ENCODE measurements at regions not wholly inside any gene's neighbourhood (a gene's known extent, or its start where the extent isn't known, plus 50 kb on each side); places are given as distances from the start of the nearest gene placed in this dataset.
"Not testable (repeated sequence)": the region's sequence is repeated elsewhere in the genome, so short reads cannot be mapped to it uniquely, and the experiment has no call there.

DNA sequence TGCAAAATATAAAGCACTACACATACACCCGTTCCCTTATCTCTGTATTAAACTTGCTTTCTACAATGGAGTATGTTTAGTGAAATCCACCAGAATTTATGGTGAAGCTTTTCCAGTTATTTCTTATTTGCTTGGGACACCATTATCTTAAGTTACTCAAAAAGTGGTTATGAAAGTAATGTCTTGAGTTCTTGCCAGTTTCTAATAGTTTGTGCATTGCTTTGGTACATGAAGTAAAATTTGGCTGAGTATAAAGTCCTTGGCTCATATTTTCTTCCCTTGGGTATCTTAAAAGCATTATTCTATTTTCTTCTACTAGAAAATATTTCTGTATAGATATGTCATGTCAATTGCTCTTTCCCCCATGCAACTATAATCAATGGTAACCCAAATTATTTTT, 85.2 kb downstream of the POLR1F start:
- no peak for DNase-seq (ENCODE audit: low spot score)

GRCh38 chr7:19621740-19622139, 87.1 kb downstream of the POLR1F start:
- peak; percentile 56 for DNase-seq (ENCODE audit: low spot score)

DNA sequence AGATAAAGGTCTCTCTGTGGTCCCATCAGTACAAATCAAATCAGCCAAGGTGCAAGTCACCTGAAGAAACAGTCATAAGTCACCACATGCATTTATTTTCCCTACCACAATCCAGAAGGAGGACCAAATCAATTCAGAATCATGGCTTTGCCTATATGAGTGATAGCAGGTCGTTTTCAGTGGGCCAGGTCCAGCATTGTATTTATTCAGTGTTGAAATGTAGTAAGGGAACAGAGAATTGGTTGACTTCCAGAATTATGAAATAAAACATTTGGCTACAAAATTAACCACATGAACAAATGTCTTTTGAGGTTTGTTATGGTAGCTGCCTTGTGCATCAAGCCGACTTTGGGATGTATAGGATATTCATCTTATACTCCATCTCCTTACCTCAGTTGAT, 88.4 kb downstream of the POLR1F start:
- no peak for DNase-seq (ENCODE audit: low spot score)

GRCh38 chr7:19619122-19619521, 89.7 kb downstream of the POLR1F start:
- peak; percentile 50 for DNase-seq (ENCODE audit: low spot score)

DNA sequence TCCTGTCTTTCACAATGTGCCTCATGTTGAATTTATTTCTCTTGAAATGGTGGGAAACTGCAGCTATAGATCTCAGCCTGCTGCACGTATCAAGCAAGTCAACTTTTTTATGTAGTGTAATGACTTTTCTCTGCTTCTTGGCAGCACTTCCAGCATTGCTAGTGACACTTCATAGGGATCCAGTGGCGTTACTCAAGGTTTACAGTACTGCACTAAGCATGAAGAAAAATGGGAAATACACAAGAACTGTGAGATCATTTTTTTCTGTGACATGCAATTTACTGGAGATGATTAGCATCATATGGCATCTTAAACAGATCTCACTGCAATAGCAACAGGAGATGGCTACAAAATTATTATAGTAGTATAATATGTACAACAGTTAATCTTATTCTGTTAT, 90.9 kb downstream of the POLR1F start:
- no peak for DNase-seq (ENCODE audit: low spot score)

DNA sequence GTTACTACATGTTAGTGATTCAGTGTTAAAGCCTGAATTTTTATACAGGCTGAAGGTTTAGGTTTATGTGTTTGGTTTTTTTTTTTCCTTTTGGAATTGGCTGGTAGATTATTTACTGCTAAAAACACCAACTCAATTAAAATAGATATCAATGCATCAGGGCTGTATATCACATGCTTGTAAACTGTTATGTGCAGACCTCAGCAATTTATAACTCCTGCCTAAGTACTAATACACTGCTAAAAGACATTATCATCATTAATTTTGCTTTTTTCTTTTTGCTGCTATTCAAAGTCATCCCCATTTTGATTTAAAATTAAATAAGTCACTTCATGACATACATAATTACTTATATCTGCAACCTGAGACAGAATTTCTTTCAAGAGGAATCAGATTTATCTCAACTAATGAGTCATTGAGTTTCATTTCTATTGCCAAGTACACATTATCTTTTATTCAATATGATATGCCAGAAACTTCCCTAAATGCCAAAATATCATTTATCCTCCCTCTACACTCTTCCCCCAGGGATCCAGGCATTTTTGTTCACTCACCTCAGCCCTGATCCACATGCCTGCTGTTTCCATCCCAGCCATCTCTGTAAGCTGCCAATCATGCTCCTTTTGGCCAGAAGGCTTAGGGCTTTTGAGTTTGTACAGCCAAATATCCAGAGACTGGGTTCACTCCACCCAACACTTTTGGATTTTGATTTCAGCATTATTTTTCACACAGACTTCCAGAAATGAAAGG, 98.5 kb downstream of the POLR1F start:
- no peak for DNase-seq (ENCODE audit: low spot score)

DNA sequence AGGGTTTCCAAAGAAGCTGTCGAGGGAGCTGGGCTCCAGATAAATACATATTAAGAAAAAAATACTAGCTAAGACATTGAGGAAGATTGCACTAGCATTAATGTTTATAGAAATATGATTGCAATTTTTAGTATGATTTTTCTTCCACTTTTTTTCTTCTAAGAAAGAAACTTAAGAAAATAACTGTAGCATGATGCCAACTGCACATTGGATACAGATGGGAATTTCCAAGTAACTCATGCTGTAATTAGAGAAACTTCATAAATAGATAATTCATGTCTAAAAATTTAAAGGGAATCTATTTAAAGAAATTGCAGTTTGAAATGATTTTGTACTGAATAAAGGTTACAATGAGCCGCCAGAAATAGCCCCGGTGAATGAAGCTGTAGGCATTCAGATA, 119.4 kb downstream of the POLR1F start:
- no peak for DNase-seq (ENCODE audit: low spot score)

- DNase-seq (ENCODE audit: low spot score): peak; percentile 50
Observed at GRCh38 chr7:19587291-19587690, 121.5 kb downstream of the POLR1F start.

DNA sequence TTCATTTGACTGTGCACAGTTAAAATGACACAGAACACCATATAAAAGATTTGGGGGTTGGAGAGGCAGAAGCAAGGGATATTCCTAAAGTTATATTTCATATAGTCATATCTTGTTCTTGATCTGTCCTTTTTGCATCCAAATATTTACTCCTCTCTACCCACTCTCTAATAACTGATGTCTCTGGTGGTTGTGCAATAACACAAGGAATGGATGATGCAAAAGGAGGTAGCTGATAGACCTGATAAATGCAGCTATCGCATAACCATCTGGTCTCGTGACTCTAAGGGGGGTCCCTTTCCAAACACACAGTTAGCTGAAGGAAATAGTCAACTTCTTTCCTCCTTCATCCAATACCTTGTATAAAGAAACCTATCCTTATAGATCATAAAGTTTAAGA, 123.1 kb downstream of the POLR1F start:
- DNase-seq (ENCODE audit: low spot score): no peak

DNA sequence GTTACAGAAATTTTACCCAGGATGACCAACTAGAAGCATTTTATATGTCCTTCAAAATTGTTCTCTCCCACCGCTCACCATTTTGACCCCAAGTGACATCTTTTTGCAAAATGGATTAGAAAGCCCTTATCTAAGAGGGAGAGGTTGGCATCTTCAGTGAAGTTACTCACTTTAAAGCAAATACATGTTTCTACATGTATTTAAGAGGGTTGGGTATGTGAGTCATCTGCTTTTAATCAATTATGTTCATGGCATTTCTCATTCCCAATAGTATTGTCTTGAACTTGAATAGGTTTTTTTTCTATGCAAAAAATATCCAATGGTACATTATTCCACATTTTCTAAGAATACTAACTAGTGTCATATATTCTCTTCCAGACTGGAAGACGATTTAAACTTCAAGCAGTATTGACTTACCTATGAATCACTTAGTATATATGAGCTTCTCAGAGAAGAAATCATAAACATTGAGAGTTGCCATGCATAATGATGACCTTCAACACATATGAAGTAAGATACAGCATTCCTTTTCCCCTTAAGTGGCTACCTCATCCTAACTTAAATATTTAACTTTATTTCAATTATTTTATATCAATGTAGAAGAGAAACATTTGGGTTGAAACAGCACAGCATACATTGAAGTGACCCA, 132.8 kb downstream of the POLR1F start:
- DNase-seq (ENCODE audit: low spot score): no peak

GRCh38 chr7:19574131-19574530, 134.7 kb downstream of the POLR1F start:
- no peak for DNase-seq (ENCODE audit: low spot score)

- DNase-seq (ENCODE audit: low spot score): no peak
Observed at GRCh38 chr7:19572566-19572965, 136.3 kb downstream of the POLR1F start.

GRCh38 chr7:19567011-19567410, 141.8 kb downstream of the POLR1F start:
- DNase-seq (ENCODE audit: low spot score): no peak

DNA sequence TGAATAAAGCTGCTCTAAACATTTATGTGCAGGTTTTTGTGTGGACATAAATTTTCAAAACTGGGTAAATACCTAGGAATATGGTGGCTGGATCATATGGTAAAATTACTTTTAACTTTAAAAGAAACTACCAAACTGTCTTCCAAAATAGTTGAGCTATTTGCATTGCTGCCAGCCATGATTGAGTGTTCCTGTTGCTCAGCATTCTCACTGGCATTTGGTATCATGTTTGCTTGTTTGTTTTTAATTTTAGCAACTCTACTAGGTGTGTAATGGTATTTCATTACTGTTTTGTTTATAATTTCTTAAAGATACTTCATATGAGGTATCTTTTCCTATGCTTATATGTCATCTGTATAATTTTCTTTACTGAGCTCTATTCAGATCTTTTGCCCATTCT, 143.2 kb downstream of the POLR1F start:
- DNase-seq (ENCODE audit: low spot score): no peak

DNA sequence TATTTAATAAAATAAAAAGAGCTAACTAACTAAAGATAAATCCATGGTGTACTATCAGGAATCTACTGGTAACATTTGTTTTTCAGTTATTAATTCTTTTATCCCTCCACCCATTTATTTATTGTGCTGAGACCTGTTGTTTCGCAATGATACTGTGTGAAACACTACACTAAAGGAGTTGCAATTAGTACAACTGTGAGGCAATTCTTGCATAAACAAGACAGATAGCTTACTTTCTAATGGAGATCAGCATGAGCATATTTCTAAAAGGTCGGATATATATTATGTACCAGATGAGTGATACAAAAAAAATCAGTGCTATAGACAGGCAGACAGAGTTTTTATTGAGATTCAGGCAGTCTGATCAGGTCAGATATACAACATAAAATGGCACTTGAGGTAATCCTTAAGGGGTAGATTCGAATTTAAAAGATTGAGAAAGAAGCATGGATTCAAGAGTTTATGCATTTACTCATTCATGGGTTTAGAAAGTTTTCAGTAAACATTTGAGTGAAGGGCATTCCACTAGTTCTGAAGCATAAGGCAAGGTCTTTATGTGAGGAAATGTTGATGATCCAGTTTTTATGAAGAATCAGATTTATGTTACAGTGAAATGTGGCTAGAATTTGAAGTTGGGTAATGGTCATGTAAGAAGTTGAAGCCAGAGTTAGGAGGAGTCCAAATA, 147.6 kb downstream of the POLR1F start:
- peak; percentile 51 for DNase-seq (ENCODE audit: low spot score)

- DNase-seq (ENCODE audit: low spot score): peak; percentile 78
Observed at GRCh38 chr7:19560111-19560883, 148.5 kb downstream of the POLR1F start.

DNA sequence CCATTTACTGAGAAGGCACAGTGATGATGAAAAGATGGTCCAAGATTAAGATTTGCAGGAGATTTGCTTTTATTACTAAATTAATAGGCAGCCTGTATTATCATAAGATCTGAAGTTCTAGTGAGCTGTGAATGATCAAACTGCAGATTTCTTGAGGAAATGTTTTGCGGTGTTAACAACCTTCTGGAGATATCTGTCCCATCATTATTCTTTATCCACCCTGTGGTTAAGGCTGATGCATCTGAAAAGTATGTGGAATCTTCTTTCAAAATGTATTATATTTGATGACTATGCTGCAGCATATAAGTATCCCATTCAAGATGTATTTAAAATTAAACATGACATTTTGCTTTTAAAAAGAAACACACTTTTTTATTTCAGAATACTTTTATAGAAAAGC, 150.3 kb downstream of the POLR1F start:
- DNase-seq (ENCODE audit: low spot score): no peak

DNA sequence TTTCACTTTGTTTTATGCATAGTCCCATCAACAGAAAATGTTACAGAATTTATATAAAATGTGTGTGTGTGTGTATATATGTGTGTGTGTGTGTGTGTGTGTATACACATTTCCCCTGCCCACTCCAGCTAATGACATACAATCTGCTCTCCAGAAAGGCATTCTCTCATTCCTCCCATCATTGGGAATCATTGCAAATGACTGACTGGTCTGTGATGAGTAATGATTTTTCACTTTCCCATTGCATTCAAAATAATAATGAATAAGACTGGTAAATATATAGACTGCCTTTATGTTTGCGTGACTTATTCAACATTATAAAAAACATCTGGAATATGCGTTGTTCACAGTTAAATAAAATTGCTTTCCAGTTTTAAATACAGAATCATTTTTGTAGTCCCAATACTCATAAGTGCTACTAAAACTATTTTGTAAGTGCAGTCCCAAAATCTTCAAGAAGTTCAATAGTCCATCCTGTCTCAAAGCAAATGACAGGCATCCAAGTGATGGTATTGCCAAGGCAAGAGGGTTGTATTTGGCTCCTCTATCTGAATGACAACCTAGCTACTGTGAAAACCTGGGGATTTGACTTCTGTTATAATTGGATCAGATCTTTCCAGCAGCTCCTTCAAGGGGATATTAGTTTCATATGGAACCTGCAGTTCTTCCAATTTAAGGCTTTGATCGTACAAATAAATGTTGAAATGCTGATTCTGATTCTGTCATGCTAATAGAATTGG, 150.9 kb downstream of the POLR1F start:
- no peak for DNase-seq (ENCODE audit: low spot score)

DNA sequence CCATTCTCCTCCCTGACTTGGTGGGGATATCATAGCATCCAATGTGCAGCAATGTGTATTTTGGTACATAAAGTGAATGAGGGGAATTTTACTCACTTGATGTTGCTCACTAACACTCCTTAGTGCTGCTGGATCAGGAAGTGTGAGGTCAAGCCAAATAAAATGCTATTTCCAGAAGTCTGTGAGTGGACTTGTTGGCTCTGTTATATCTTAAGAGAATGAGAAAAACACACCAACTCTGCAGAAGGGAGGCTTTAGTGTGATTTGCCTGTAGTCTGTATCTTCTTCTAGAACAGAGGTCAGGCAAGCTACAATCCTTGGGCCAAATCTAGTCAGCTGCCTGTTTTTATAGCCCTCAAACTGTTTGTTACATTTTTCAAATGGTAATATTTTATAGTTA, 154.3 kb downstream of the POLR1F start:
- no peak for DNase-seq (ENCODE audit: low spot score)

GRCh38 chr7:19552576-19552975, 156.3 kb downstream of the POLR1F start:
- no peak for DNase-seq (ENCODE audit: low spot score)

DNA sequence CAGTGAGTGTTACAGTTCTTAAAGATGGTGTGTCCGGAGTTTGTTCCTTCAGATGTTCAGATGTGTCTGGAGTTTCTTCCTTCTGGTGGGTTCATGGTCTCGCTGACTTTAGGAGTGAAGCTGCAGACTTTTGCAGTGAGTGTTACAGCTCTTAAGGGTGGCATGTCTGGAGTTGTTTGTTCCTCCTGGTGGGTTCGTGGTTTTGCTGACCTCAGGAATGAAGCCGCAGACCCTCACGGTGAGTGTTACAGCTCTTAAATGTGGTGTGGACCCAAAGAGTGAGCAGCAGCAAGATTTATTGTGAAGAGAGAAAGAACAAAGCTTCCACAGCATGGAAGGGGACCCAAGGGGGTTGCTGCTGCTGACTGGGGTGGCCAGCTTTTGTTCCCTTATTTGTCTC, 159.6 kb downstream of the POLR1F start:
- DNase-seq (ENCODE audit: low spot score): not testable (repeated sequence)
